Sigmoid colon (tissue), 6 donors: ENCODE measurements at regions not wholly inside any gene's neighbourhood (a gene's known extent, or its start where the extent isn't known, plus 50 kb on each side); places are given as distances from the start of the nearest gene placed in this dataset.

Source experiments
- DNase-seq: peaks from one replicate; pipeline ENCODE4 v3.0.0-alpha.2; 2019
- H3K27ac ChIP-seq, 4 donors: fragments of 200-600 bp; sonication (generic); one replicate each; pipeline ENCODE4 v1.5.1; 2016 to 2019; ENCODE audit warnings: mild to moderate bottlenecking in 1 of 4
- H3K27me3 ChIP-seq, 3 donors: fragments of 200-600 bp; sonication (generic); one replicate each; pipeline ENCODE4 v1.5.1; 2019; ENCODE audit warnings: mild to moderate bottlenecking in 1 of 3
- H3K36me3 ChIP-seq, 4 donors: fragments of 200-600 bp; sonication (generic); one replicate each; pipeline ENCODE4 v1.5.1; 2016 to 2019
- H3K4me1 ChIP-seq, 4 donors: fragments of 200-600 bp; sonication (generic); one replicate each; pipeline ENCODE4 v1.5.1; 2017 to 2019
- H3K4me3 ChIP-seq, 4 donors: fragments of 200-600 bp; sonication (generic); one replicate each; pipeline ENCODE4 v1.5.1; 2017 to 2019; ENCODE audit warnings: mild to moderate bottlenecking in 2 of 4, moderate library complexity in 1 of 4
- H3K9me3 ChIP-seq, 4 donors: fragments of 200-600 bp in 3 of 4; sonication (generic) in 3 of 4; one replicate each; pipeline versions ENCODE4 v1.5.1 to v1.6.1; 2013 to 2019
- EP300 ChIP-seq, 4 donors: sonication (generic); formaldehyde crosslinking; IDR thresholded peaks; one replicate each; pipeline ENCODE4 v1.6.1; 2017; ENCODE audit warnings: antibody characterized with exemption in 4 of 4
- POLR2A ChIP-seq, 2 donors: fragments of 450-650 bp; IDR thresholded peaks; one replicate each; pipeline ENCODE4 v1.6.1; 2016; ENCODE audit warnings: antibody characterized with exemption in 2 of 2, mild to moderate bottlenecking in 2 of 2, moderate library complexity in 2 of 2
- POLR2AphosphoS5 ChIP-seq, 4 donors: sonication (generic); formaldehyde crosslinking; IDR thresholded peaks; one replicate each; pipeline ENCODE4 v1.6.1; 2017; ENCODE audit warnings: antibody characterized with exemption in 4 of 4
- whole genome bisulfite sequencing, 2 donors: extraction: QIAGEN DNeasy Blood & Tissue Kit; methylation state at CpG; one replicate each; pipeline ENCODE4 v1.1.7; 2013; 5-methylcytosine and 5-hydroxymethylcytosine counted together
- intact Hi-C: fragments of 100-400 bp; cut with DNase I; formaldehyde crosslinking; loops from one replicate; pipeline ENCODE4 v1.15.1; 2023
- TF ChIP-seq, protein P1 (sequence below), 4 experiments: fragments of 450-650 bp in 3 of 4; fragments of 200-600 bp in 1 of 4; IDR thresholded peaks; one replicate each; pipeline ENCODE4 v1.5.1; 2016 to 2019; ENCODE audit warnings: antibody characterized with exemption in 4 of 4, mild to moderate bottlenecking in 3 of 4, moderate library complexity in 2 of 4
- donor health status: healthy with polysubstance abuse.
- donor health status: healthy.

DNA sequence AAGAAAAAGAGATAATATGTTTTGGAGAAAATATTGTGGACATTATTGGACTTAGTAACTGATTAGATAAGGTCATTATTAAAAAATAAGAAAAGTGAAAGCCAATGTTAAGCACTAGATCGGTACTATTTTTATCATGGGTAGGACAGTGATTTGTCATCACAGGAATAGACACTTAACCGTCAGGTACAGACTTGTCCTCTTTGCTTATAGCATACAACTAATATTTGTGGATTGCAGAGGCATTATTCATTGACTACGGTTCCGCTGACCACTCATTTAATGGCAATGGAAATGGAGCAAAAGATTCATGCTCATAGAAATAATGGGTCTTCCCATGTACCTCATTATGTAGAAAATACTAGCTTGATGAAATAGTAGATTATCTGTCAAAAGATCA lies 596.3 kb upstream of the CA10 start:
- 94 to 95% methylated on average over 4 of the region's 4 CpGs for WGBS, 2 donors
- Histone ChIP-seq H3K4me1 (no peaks in the 10 kb centered on the region), H3K36me3 (no peaks in the 10 kb centered on the region), H3K27ac (no peak overlapping the region), H3K27me3 (no peaks in the 10 kb centered on the region), H3K4me3 (no peak overlapping the region), H3K9me3 (no peaks in the 10 kb centered on the region)
- intact Hi-C loops, result no loop called here
- TF ChIP-seq POLR2AphosphoS5 (IDR thresholded peaks at IDR 0.05) (no peak), EP300 (IDR thresholded peaks at IDR 0.05) (no peak), POLR2A (IDR thresholded peaks at IDR 0.05) (no peak)
- TF ChIP-seq, protein P1, sequence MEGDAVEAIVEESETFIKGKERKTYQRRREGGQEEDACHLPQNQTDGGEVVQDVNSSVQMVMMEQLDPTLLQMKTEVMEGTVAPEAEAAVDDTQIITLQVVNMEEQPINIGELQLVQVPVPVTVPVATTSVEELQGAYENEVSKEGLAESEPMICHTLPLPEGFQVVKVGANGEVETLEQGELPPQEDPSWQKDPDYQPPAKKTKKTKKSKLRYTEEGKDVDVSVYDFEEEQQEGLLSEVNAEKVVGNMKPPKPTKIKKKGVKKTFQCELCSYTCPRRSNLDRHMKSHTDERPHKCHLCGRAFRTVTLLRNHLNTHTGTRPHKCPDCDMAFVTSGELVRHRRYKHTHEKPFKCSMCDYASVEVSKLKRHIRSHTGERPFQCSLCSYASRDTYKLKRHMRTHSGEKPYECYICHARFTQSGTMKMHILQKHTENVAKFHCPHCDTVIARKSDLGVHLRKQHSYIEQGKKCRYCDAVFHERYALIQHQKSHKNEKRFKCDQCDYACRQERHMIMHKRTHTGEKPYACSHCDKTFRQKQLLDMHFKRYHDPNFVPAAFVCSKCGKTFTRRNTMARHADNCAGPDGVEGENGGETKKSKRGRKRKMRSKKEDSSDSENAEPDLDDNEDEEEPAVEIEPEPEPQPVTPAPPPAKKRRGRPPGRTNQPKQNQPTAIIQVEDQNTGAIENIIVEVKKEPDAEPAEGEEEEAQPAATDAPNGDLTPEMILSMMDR (IDR thresholded peaks at IDR 0.05), result no peak
- no peak for DNase-seq

DNA sequence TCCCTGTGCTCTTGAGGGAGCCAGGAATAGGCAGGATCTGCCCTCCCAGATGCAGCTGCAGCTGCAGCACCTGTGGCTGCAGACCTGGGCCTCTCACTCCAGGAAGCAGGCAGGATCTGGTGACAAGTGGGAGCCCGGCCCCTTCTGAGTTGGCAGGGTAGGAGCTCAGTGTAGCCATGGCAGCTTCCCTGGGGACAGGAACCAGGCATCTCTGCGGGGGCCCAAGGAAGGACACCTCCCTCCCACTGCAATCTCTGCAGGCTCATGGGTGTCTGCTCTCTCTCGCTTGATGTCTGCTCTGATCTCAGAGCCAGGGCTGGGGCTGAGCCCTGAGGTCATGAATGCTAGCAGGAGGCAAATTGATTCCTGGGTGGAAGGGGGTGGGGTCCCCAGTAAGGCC lies 592.5 kb upstream of the CA10 start:
- Histone ChIP-seq H3K9me3 (no peaks in the 10 kb centered on the region), H3K4me3 (no peak overlapping the region), H3K4me1 (no peaks in the 10 kb centered on the region), H3K27ac (no peak overlapping the region), H3K27me3 (no peaks in the 10 kb centered on the region), H3K36me3 (no peaks in the 10 kb centered on the region)
- no peak for DNase-seq
- TF ChIP-seq POLR2A (IDR thresholded peaks at IDR 0.05) (no peak), POLR2AphosphoS5 (IDR thresholded peaks at IDR 0.05) (no peak), EP300 (IDR thresholded peaks at IDR 0.05) (no peak)
- TF ChIP-seq, protein P1 (IDR thresholded peaks at IDR 0.05), result no peak
- 65 to 93% methylated on average over 3 of the region's 3 CpGs for WGBS, 2 donors
- intact Hi-C loops, result no loop called here

DNA sequence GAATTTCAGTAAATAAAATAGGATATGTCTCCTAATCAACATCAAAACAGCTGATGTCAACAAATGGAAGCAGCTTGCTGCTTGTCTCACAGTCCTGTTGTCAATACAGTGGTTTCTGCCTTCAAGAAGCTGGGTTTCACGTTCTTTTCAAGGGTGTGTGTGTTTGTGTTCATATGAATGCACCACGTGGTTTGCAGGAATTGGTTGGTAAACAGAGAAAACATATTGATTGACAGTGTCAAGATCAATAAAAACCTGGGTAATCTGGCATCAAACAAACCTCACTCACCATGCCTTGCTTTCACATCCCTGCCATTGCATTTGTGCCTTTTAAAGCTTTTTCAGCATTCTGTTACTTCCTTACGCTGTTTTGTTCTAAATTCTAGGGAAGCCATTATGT lies 585.7 kb upstream of the CA10 start:
- intact Hi-C loops, result no loop called here
- 32 to 56% methylated on average over 3 of the region's 3 CpGs for WGBS, 2 donors
- Histone ChIP-seq H3K27me3 (no peaks in the 10 kb centered on the region), H3K4me1 (no peaks in the 10 kb centered on the region), H3K27ac (no peak overlapping the region), H3K9me3 (no peaks in the 10 kb centered on the region), H3K36me3 (no peaks in the 10 kb centered on the region), H3K4me3 (no peak overlapping the region)
- TF ChIP-seq POLR2A (IDR thresholded peaks at IDR 0.05), result no peak
- TF ChIP-seq EP300 (IDR thresholded peaks at IDR 0.05), result no peak
- no peak for TF ChIP-seq POLR2AphosphoS5 (IDR thresholded peaks at IDR 0.05)
- DNase-seq, result no peak

DNA sequence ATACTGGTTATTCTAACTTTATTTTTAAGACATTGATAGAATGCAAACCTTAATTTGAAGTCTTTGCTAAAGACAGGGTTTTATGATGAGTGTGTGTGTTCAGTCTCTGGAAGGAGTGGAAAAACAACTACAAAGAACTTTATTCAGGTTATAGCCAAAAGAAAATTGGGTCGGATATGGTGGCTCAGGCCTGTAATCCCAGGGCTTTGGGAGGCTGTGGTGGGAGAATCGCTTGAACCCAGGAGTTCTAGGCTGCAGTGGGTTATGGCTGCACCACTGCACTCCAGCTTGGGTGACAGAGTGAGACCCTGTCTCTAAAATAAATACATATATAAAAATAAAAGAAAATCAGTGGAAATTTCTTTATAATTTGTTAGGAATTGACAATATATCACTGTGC lies 581.5 kb upstream of the CA10 start:
- DNase-seq, result no peak
- TF ChIP-seq, protein P1 (IDR thresholded peaks at IDR 0.05), result no peak
- TF ChIP-seq EP300 (IDR thresholded peaks at IDR 0.05) (no peak), POLR2A (IDR thresholded peaks at IDR 0.05) (no peak), POLR2AphosphoS5 (IDR thresholded peaks at IDR 0.05) (no peak)
- H3K4me1 ChIP-seq, result no peaks in the 10 kb centered on the region
- no peak overlapping the region for H3K27ac ChIP-seq
- no peak overlapping the region for H3K4me3 ChIP-seq
- H3K27me3 ChIP-seq, result no peaks in the 10 kb centered on the region
- H3K36me3 ChIP-seq, result no peaks in the 10 kb centered on the region
- 91% methylated on average over 2 of the region's 2 CpGs for WGBS, 2 donors
- intact Hi-C loops, result no loop called here
- no peaks in the 10 kb centered on the region for H3K9me3 ChIP-seq

DNA sequence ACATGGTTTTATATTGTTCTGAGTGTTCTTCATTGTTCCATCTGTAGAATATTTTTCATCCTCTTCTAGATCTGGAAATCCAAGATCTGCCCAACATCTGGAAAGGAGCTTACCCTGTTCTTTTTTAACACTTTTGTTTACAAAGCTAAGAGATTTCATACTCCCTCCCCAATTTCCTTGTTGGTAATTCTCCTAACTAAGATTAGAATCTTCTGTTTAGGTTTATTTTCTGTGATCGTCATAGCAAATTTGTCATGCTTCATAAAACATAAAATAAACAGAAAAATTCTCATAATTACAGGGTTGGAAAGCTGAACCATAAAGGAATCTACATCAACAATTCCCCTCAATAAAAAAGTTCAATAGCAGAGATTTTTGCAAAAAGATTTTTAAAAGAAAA lies 580.3 kb upstream of the CA10 start:
- Histone ChIP-seq H3K4me3 (no peak overlapping the region), H3K36me3 (no peaks in the 10 kb centered on the region), H3K4me1 (no peaks in the 10 kb centered on the region), H3K9me3 (no peaks in the 10 kb centered on the region), H3K27ac (no peak overlapping the region), H3K27me3 (no peaks in the 10 kb centered on the region)
- DNase-seq, result no peak
- no peak for TF ChIP-seq POLR2AphosphoS5 (IDR thresholded peaks at IDR 0.05)
- no peak for TF ChIP-seq EP300 (IDR thresholded peaks at IDR 0.05)
- TF ChIP-seq, protein P1 (IDR thresholded peaks at IDR 0.05), result no peak
- no peak for TF ChIP-seq POLR2A (IDR thresholded peaks at IDR 0.05)
- intact Hi-C loops, result no loop called here
- WGBS, 2 donors, result 6 to 44% methylated on average over 1 of the region's 1 CpG
